SU-DHL-6 (cell line): ENCODE measurements at regions not wholly inside any gene's neighbourhood (a gene's known extent, or its start where the extent isn't known, plus 50 kb on each side); places are given as distances from the start of the nearest gene placed in this dataset.

ENCODE experiments used
- CTCF ChIP-seq: fragments of 200-600 bp; sonication (generic); IDR thresholded peaks from one replicate; pipeline ENCODE4 v1.5.1; 2017; ENCODE audit warnings: antibody characterized with exemption, mild to moderate bottlenecking, low read length, moderate library complexity; ENCODE audit not compliant: insufficient read depth, poor library complexity, severe bottlenecking
- EZH2phosphoT487 ChIP-seq: fragments of 200-600 bp; sonication (generic), shearing (Covaris generic); conservative IDR thresholded peaks from 2 replicates; pipeline ENCODE4 v1.6.1; 2018; ENCODE audit warnings: mild to moderate bottlenecking, antibody characterized with exemption, low read length, moderate library complexity, mixed read lengths

GRCh38 chr14:97458255-97458654 lies 661.1 kb downstream of the VRK1 start:
- TF ChIP-seq CTCF (no peak), EZH2phosphoT487 (no peak)
